Skin of body (tissue), 1 donor: ENCODE measurements at regions not wholly inside any gene's neighbourhood (a gene's known extent, or its start where the extent isn't known, plus 50 kb on each side); places are given as distances from the start of the nearest gene placed in this dataset.
"Not testable (repeated sequence)": the region's sequence is repeated elsewhere in the genome, so short reads cannot be mapped to it uniquely, and the experiment has no call there.

Experiments used
- DNase-seq: peaks from one replicate; lab custom pipeline; 2025; lab: John Stamatoyannopoulos, UW

DNA sequence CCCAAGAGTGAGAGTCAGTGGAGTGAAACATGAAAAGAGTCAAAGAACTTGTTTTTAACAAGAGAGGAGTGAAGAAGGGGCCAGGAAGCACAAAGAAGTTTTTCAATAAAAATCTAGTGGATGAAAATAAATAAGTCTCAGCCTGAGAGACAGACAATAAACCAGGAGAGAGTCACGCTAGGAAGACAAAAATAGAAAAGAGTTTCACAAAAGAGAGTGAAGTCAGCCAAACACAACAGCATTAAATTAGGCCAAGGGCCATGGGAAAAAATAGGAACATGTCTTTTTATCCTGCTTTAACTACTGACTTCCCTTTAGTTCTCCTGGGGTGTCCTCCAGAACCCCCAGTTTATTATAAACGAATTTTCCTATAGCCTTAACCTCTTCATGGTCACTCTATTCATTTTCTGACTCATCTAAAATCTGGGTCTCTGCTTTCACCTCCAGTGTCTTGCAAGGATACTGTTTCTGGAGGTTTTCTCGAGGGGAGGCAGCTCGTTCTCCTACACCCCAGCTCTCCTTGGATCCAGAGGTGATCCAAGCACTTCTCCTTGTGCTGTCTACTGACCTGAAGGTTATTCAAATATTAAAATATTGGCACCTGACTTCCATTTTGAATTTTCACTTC, 571.5 kb upstream of the PPP2R3A start:
- DNase-seq, result no peak

- no peak for DNase-seq
Measured at GRCh38 chr3:135412475-135412874, 553.1 kb upstream of the PPP2R3A start.

- no peak for DNase-seq
Measured at GRCh38 chr3:135416182-135416581, 549.3 kb upstream of the PPP2R3A start.

- DNase-seq, result no peak
Measured at GRCh38 chr3:135419155-135419554, 546.4 kb upstream of the PPP2R3A start.

GRCh38 chr3:135426508-135426907, 539.0 kb upstream of the PPP2R3A start:
- no peak for DNase-seq

DNA sequence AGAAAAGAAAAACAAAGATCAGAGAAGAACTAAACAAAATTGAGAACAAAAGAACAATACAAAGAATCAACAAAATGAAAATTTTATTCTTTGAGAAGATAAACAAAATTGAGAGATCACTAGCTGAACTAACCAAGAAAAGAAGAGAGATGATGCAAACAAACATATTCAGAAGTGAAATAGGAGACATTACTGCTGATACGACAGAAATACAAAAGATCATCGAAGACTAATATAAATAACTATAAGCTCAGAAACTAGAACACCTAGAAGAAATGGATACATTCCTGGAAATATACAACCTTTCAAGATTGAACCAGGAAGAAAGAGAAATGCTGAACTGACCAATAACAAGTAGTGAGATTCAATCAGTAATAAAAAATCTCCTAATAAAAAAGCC, 533.1 kb upstream of the PPP2R3A start:
- DNase-seq, result no peak

DNA sequence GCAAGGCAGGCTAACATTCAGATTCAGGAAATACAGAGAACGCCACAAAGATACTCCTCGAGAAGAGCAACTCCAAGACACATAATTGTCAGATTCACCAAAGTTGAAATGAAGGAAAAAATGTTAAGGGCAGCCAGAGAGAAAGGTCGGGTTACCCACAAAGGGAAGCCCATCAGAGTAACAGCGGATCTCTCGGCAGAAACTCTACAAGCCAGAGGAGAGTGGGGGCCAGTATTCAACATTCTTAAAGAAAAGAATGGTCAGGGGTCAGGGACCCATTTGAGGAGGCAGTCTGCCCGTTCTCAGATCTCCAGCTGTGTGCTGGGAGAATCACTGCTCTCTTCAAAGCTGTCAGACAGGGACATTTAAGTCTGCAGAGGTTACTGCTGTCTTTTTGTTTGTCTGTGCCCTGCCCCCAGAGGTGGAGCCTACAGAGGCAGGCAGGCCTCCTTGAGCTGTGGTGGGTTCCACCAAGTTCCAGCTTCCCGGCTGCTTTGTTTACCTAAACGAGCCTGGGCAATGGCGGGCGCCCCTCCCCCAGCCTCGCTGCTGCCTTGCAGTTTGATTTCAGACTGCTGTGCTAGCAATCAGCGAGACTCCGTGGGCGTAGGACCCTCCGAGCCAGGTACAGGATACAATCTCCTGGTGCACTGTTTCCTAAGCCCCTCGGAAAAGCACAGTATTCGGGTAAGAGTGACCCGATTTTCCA, 526.5 kb upstream of the PPP2R3A start:
- DNase-seq, result not testable (repeated sequence)

GRCh38 chr3:135439632-135440031, 525.9 kb upstream of the PPP2R3A start:
- DNase-seq, result not testable (repeated sequence)

GRCh38 chr3:135440233-135440632, 525.3 kb upstream of the PPP2R3A start:
- DNase-seq, result no peak

- no peak for DNase-seq
Measured at GRCh38 chr3:135440746-135441145, 524.8 kb upstream of the PPP2R3A start.

DNA sequence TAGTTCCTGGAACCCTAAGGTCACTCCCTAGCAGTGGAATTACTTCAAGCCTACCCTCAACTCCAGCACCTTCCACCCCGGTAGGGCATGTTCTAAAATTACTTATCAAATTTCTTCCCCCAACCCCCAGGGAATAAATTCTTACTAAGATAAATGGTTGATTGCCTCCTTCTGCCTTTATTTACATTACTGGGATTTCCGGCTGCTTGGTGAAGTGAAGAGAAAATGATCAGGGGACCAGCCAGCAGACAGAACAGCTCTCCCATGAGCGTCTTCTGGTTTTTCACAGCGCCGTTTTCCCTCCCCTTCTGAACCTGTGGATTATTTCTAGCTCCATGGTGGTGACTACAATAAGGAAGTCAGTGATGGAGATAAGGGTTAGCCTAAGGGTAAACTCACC, 521.5 kb upstream of the PPP2R3A start:
- no peak for DNase-seq

GRCh38 chr3:135447483-135447882, 518.0 kb upstream of the PPP2R3A start:
- no peak for DNase-seq

- DNase-seq, result no peak
Measured at GRCh38 chr3:135448520-135448919, 517.0 kb upstream of the PPP2R3A start.

DNA sequence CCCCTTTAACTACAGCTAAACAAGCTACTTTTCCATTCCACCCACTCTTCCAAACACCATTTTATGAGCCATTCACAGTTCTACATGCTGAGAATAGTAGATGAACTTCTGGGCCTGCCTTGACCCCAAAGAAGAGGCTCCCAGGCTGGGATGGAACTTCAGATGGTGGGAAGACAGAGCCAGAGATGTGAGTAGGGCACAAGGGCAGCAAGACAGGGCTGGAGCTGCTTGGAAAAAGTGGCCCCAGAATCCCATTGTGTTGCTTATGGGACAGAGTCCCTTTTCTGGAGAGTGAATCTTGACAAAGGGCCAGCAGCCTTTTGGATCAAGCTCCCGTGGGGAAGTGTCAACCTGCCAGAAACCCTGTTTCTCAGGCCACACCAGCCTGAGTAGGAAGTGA, 516.5 kb upstream of the PPP2R3A start:
- DNase-seq, result no peak

DNA sequence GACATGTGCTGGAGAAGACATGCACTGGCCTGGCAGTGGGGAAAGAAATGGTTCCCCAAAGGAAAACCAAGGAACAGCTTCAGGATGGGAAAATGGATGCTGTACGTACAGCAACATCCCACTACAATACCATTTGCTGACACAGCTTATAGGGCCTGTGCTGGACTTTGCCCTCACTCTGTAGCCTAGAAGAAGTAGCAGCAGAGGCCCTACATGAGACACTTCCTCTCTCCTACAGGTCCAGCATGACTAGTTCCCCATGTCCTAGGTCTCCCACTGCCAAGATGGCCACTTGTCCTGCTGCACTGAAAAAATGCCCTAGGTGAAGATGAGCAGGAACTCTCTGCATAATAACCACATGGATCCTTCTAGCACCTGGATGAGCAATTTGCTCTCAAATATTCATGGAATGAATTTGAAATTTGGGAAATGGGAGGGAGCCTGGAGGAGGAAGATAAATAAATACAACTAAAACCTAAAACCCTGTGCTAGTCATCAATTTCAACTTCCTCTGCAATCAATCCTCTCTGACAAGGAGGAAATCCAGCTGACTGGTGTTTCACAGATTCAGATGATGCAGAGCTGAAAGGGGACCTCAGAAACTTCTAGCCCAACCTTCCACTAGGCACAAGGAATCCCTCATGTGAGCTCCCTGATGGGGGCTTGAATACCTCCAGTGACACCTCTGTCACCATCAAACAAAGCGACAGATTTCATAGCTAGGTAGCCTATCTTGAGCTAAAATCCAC, 514.3 kb upstream of the PPP2R3A start:
- DNase-seq, result no peak

DNA sequence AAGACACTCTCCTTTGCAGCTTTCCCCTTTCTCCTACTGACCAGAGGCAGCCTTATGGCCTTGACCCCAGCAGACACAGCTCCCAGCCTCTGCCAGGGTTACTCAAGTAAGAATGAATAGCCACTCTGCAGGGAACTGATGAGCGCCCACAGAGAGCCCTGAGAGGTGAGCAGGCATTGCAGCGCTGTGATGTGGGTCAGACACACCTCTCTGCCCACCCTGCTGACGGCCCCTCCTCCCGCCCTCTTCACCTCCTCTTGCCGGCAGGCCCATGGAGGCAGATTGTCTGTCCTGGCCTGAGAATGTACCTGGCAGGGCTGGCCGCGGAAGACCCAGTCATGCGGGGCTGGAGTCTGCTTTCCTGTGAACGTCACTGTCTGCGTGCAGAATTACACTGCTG, 512.6 kb upstream of the PPP2R3A start:
- no peak for DNase-seq

DNA sequence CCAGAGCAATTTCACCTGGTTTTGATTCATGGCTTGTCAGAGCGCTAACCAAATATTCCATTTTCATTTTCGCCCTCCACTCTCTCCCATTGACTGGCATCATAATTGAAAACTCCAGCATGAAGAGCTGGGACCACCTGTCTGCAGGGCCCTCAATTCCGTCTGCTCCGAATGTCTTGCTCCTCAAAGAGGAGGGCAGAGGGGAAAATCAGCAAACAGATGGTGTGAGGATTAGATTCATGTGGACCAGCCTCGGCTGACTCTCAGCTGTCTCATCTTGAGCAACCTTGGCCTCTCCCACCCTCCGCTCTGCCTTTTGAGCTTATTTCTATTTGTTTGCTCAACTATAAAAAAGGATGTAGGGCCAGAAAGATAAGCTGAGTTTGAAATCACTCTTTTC, 512.2 kb upstream of the PPP2R3A start:
- no peak for DNase-seq

DNA sequence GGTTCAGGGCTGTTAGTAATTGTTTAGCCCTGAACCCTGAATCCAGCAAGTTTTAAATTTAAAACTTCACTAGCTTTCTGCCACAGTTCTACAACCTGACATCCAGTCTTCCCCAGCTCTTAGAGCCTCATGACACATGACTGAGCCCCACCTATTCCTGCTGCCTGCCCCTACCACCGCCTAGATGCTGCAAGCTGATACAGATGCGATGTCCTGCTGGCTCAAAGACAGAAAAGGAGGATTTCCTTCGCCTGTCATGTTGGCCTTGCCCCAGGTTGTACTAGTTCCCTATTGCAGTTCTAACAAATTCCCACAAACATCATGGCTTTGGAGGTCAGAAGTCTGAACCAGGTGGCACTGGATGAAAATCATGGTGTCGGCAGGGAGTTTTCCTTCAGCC, 510.6 kb upstream of the PPP2R3A start:
- DNase-seq, result no peak

DNA sequence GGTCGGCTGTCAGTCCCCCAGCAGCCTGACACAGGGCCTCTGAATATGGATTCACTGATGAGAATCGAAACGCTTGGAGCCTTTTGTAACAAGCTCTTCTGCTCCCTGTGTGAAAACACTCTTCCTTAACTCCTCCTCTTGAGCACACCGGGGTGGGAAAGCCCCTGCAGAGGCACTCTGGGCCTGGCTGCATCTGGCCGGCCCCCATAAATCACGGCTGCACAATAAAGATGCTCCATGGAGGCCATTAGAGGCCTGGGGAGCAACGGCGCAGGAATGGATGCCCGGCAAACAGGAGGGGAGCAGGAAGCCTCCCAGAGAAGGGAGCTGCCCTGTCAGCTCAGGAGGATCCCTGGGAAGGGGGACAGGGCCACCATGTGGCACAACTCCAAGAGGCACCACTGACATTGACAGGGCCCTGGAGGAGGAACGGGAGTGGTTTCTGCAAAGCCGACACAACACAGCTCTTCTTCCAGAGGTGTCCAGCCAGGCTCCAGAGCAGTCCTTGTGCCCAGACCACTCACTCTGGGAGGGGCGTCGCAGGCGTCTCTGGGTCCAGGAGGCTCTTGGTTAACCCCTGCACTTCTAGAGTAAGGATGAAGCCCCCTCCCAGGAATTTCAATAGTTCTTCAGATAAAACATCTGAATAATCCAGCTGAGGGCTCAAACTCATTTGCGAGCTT, 509.3 kb upstream of the PPP2R3A start:
- no peak for DNase-seq

DNA sequence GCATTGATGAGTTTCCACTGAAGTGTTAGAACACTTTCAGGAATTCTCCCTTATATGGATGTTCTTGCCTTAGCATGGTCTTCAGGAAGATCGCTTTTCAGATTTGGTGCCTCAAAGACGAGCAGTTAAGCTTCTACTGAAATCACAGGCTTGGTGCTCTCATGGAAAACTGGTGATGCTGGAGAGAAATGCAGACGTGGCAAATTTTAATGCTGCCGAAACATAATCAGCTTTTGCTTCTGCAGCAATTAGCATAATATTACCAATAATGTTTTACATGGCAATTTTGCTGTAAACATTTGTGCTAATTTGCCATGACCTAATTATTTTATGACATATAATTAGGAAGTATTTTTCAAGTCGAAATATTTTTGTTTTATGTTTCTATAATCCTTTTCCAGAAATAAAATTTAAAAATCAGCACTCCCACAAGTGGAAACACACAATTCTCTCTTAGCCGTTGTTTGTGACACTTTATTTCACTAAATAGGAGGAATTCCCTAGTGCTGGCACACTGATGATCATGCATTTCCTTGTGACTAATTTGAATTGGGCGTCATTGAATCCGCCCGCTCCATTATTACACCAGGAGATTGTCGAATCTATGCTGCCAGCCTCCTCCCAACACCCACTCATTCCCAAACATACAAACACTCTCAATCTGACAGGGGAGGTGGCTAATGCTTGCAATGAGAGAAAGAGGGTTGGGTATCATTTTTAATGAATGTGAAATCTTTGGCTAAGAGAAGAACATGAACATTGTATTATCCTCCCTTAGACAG, 506.8 kb upstream of the PPP2R3A start:
- no peak for DNase-seq

DNA sequence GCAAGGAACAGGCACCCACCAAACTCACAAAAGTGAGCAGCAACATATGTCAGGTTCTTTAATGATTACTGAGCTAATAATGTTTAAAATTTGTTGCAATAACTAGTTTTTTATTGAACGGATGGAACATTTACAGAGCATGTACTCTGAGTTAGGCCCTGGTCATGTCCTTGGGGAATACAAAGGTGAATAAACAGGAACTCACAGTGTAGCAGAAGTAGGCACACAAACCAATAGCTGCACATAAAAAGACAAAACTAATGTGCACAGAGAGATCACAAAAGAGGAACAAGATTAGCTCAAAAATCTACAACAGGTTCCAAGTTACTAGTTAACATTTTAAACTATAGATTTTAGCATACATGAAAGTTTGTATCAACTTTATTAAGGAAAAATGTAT, 505.3 kb upstream of the PPP2R3A start:
- DNase-seq, result no peak
